ENCODE measurements at regions not wholly inside any gene's neighbourhood (a gene's known extent, or its start where the extent isn't known, plus 50 kb on each side); places are given as distances from the start of the nearest gene placed in this dataset.
"Not testable (repeated sequence)": the region's sequence is repeated elsewhere in the genome, so short reads cannot be mapped to it uniquely, and the experiment has no call there.

- DNase-seq (ENCODE audit: low read depth), result no peak
Measured at GRCh38 chr14:25546826-25547225, 496.9 kb upstream of the STXBP6 start.

GRCh38 chr14:25537846-25538455 lies 488.0 kb upstream of the STXBP6 start:
- DNase-seq (ENCODE audit: low read depth), result no peak

GRCh38 chr14:25526290-25526689 lies 476.3 kb upstream of the STXBP6 start:
- no peak for DNase-seq (ENCODE audit: low read depth)

GRCh38 chr14:25522926-25523325 lies 473.0 kb upstream of the STXBP6 start:
- no peak for DNase-seq (ENCODE audit: low read depth)

- DNase-seq (ENCODE audit: low read depth), result no peak
Measured at GRCh38 chr14:25522116-25522515, 472.2 kb upstream of the STXBP6 start.

- DNase-seq (ENCODE audit: low read depth), result no peak
Measured at GRCh38 chr14:25521616-25522015, 471.7 kb upstream of the STXBP6 start.

- no peak for DNase-seq (ENCODE audit: low read depth)
Measured at GRCh38 chr14:25520821-25521220, 470.9 kb upstream of the STXBP6 start.

- DNase-seq (ENCODE audit: low read depth), result no peak
Measured at GRCh38 chr14:25518364-25518763, 468.4 kb upstream of the STXBP6 start.

- no peak for DNase-seq (ENCODE audit: low read depth)
Measured at GRCh38 chr14:25516838-25517237, 466.9 kb upstream of the STXBP6 start.

- DNase-seq (ENCODE audit: low read depth), result no peak
Measured at GRCh38 chr14:25508845-25509244, 458.9 kb upstream of the STXBP6 start.

GRCh38 chr14:25501749-25502148 lies 451.8 kb upstream of the STXBP6 start:
- no peak for DNase-seq (ENCODE audit: low read depth)

- no peak for DNase-seq (ENCODE audit: low read depth)
Measured at GRCh38 chr14:25488961-25489360, 439.0 kb upstream of the STXBP6 start.

GRCh38 chr14:25485381-25485780 lies 435.4 kb upstream of the STXBP6 start:
- DNase-seq (ENCODE audit: low read depth), result no peak

- no peak for DNase-seq (ENCODE audit: low read depth)
Measured at GRCh38 chr14:25484906-25485305, 435.0 kb upstream of the STXBP6 start.

- DNase-seq (ENCODE audit: low read depth), result no peak
Measured at GRCh38 chr14:25484235-25484634, 434.3 kb upstream of the STXBP6 start.

GRCh38 chr14:25477316-25478098 lies 427.6 kb upstream of the STXBP6 start:
- no peak for DNase-seq (ENCODE audit: low read depth)

GRCh38 chr14:25472700-25473099 lies 422.8 kb upstream of the STXBP6 start:
- no peak for DNase-seq (ENCODE audit: low read depth)

- DNase-seq (ENCODE audit: low read depth), result no peak
Measured at GRCh38 chr14:25464772-25465171, 414.8 kb upstream of the STXBP6 start.

- no peak for DNase-seq (ENCODE audit: low read depth)
Measured at GRCh38 chr14:25464078-25464477, 414.1 kb upstream of the STXBP6 start.

- DNase-seq (ENCODE audit: low read depth), result no peak
Measured at GRCh38 chr14:25463480-25463879, 413.5 kb upstream of the STXBP6 start.

GRCh38 chr14:25461780-25462179 lies 411.8 kb upstream of the STXBP6 start:
- DNase-seq (ENCODE audit: low read depth), result no peak

- no peak for DNase-seq (ENCODE audit: low read depth)
Measured at GRCh38 chr14:25444381-25444780, 394.4 kb upstream of the STXBP6 start.

GRCh38 chr14:25440382-25440781 lies 390.4 kb upstream of the STXBP6 start:
- not testable (repeated sequence) for DNase-seq (ENCODE audit: low read depth)

- no peak for DNase-seq (ENCODE audit: low read depth)
Measured at GRCh38 chr14:25436906-25437305, 387.0 kb upstream of the STXBP6 start.

Measured in renal cortical epithelial cell (primary cell).